Skeletal muscle tissue (tissue), 3 donors: ENCODE measurements at regions not wholly inside any gene's neighbourhood (a gene's known extent, or its start where the extent isn't known, plus 50 kb on each side); places are given as distances from the start of the nearest gene placed in this dataset.

Experiments
- H3K27ac ChIP-seq: one replicate; pipeline ENCODE4 v1.7.0; 2013; ENCODE audit warnings: mild to moderate bottlenecking, low read depth, low read length, inconsistent platforms
- H3K27me3 ChIP-seq, 3 donors: one replicate each; pipeline ENCODE4 v1.7.0; 2013; ENCODE audit warnings: low read length in 3 of 3; ENCODE audit not compliant: control insufficient read depth in 3 of 3, insufficient read depth in 3 of 3
- H3K36me3 ChIP-seq, 3 donors: one replicate each; pipeline ENCODE4 v1.7.0; 2013; ENCODE audit warnings: low read length in 3 of 3; ENCODE audit not compliant: control insufficient read depth in 3 of 3, insufficient read depth in 3 of 3
- H3K4me1 ChIP-seq, 3 donors: one replicate each; pipeline ENCODE4 v1.7.0; 2013; ENCODE audit warnings: low read length in 3 of 3, mild to moderate bottlenecking in 3 of 3; ENCODE audit not compliant: control insufficient read depth in 3 of 3, insufficient read depth in 3 of 3
- H3K4me3 ChIP-seq, 3 donors: one replicate each; pipeline ENCODE4 v1.7.0; 2013; ENCODE audit warnings: low read length in 3 of 3
- H3K9ac ChIP-seq, 3 donors: one replicate each; pipeline ENCODE4 v1.7.0; 2013; ENCODE audit warnings: low read length in 3 of 3, mild to moderate bottlenecking in 3 of 3, moderate library complexity in 2 of 3, low read depth in 1 of 3
- H3K9me3 ChIP-seq, 3 donors: one replicate each; pipeline ENCODE4 v1.7.0; 2013; ENCODE audit warnings: low read length in 3 of 3; ENCODE audit not compliant: control insufficient read depth in 3 of 3
- donor health status: Osteomylitis.

DNA sequence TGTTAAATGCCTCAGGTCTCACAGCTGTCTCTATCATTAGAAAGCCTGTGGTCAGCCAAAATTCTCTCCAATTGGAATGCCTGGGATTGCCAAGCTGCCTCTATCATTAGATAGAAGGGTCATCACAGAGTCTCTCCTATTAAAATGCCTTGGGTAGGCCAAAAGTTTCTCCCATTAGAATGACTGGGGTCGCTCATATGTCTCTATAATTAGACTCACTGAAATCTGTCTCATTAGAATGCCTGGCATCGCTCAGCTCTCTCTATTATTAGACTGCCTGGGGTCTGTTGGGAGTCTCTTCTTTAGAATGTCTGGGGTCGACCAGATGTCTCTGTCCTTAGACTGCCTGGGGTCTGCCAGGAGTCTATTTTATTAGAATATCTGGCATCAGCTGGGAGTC lies 2265.1 kb downstream of the TP53TG3F start:
- Histone ChIP-seq H3K27ac (no peak overlapping the region), H3K27me3 (no peaks in the 10 kb centered on the region), H3K9me3 (peaks cover 0 to 3% (median 0%) of the 10 kb centered on the region in 3 donors), H3K4me1 (peaks cover 0 to 5% (median 0%) of the 10 kb centered on the region in 3 donors), H3K4me3 (no peak overlapping the region), H3K9ac (no peak overlapping the region), H3K36me3 (no peaks in the 10 kb centered on the region)

DNA sequence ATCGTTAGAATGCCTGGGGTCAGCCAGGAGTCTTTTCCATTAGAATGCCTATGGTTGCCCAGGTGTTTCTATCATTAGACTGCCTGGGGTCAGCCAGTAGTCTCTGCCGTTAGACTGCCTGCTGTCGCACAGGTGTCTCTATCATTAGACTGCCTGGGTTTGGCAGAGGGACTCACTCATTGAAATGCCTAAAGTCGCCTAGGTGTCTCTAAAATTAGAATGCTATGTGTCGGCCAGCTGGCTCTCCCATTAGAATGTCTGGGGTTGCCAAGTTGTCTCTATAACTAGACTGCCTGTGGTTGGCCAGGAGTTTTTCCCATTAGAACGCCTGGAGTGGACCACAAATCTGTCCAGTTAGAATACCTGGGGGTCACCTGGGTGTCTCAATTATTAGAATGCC lies 2266.5 kb downstream of the TP53TG3F start:
- Histone ChIP-seq H3K27me3 (no peaks in the 10 kb centered on the region), H3K9ac (no peak overlapping the region), H3K9me3 (peaks cover 0 to 3% (median 0%) of the 10 kb centered on the region in 3 donors), H3K27ac (no peak overlapping the region), H3K36me3 (no peaks in the 10 kb centered on the region), H3K4me3 (no peak overlapping the region), H3K4me1 (peaks cover 0 to 10% (median 3%) of the 10 kb centered on the region in 3 donors)

DNA sequence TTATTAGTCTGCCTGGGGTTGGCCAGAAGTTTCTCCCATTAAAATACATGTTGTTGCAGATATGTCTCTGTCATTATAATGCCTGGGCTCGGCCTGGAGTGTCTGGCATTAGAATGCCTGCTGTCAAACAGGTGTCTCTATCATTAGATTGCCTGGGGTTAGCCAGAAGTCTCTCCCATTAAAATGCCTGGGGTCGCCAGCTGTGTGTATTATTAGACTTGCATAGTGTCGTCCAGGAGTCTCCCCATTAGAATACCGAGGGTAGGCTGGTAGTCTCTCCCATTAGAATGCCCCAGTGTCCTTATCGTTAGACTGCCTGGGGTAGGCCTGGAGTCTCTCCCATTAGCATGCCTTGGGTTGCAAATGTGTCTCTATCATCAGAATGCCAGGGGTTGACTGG lies 2270.8 kb downstream of the TP53TG3F start:
- Histone ChIP-seq H3K4me3 (no peak overlapping the region), H3K4me1 (peaks cover 5 to 26% (median 6%) of the 10 kb centered on the region in 3 donors), H3K27ac (no peak overlapping the region), H3K36me3 (no peaks in the 10 kb centered on the region), H3K27me3 (no peaks in the 10 kb centered on the region), H3K9ac (no peak overlapping the region), H3K9me3 (no peaks in the 10 kb centered on the region)

DNA sequence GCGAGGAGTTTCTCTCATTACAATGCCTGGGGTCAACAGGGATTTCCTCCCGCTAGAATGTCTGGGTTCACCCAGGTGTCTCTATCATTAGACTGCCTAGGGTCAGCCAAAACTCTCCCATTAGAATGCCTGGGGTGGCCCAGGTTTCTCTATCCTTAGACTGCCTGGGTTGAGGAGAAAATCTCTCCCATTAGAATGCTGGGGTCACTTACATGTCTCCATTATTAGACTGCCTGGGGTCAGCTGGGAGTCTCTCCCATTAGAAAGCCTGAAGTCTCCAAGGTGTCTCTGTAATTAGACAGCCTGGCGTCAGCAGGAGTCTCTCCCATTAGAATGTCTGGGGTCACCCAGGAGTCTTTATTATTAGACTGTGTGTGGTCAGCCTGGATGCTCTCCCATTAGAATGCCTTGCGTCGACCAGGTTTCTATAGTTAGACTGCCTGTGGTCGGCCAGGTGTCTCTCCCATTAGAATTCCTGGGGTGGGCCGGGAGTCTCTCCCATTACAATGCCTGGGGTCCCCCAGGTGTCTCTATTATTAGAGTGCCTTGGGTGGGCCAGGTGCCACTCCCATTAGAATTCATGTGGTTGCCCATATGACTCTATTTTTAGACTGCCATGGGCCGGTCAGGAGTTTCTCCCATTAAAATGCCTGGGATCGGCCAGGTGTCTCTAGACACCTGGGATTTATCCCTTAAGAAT lies 2272.1 kb downstream of the TP53TG3F start:
- Histone ChIP-seq H3K36me3 (no peaks in the 10 kb centered on the region), H3K9me3 (no peaks in the 10 kb centered on the region)

DNA sequence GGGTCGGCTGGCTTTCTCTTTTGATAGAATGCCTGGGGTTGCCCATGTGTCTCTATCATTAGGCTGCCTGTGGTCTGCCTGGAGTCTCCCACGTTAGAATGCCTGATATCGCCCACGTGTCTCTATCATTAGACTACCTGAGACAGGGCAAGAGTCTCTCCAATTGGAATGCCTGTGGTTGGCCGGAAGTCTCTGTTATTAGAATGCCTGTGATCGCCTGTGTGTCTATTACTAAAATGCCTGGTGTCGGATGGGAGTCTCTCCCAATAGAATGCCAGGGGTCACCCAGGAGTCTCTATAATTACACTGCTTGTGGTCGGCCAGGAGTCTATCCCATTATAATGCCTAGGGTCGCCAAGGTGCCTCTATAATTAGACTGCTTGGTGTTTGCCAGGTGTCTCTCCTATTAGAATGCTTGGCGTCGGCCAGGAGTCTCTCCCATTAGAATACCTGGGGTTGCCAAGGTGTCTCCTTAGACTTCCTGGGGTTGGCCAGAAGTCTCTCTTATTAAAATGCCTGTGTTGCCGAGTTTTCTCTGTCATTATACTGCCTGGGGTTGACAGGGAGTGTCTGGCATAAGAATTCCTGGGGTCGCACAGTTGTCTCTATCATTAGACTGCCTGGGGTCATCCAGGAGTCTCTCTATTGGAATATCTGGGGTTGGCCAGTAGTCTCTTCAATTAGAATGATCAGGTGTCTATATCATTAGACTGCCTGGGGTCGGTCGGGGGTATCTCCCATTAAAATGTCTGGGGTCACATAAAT lies 2272.8 kb downstream of the TP53TG3F start:
- no peaks in the 10 kb centered on the region for H3K9me3 ChIP-seq
- no peak overlapping the region for H3K4me3 ChIP-seq
- H3K27ac ChIP-seq, result no peak overlapping the region
- no peak overlapping the region for H3K9ac ChIP-seq
- no peaks in the 10 kb centered on the region for H3K27me3 ChIP-seq
- H3K4me1 ChIP-seq, result peaks cover 5 to 21% (median 6%) of the 10 kb centered on the region in 3 donors
- no peaks in the 10 kb centered on the region for H3K36me3 ChIP-seq

More for the DNA sequence above, 2272.1 kb downstream of the TP53TG3F start:
- Histone ChIP-seq H3K4me1 (peaks cover 5 to 22% (median 6%) of the 10 kb centered on the region in 3 donors), H3K27me3 (no peaks in the 10 kb centered on the region), H3K9ac (no peak overlapping the region), H3K27ac (no peak overlapping the region), H3K4me3 (no peak overlapping the region)

DNA sequence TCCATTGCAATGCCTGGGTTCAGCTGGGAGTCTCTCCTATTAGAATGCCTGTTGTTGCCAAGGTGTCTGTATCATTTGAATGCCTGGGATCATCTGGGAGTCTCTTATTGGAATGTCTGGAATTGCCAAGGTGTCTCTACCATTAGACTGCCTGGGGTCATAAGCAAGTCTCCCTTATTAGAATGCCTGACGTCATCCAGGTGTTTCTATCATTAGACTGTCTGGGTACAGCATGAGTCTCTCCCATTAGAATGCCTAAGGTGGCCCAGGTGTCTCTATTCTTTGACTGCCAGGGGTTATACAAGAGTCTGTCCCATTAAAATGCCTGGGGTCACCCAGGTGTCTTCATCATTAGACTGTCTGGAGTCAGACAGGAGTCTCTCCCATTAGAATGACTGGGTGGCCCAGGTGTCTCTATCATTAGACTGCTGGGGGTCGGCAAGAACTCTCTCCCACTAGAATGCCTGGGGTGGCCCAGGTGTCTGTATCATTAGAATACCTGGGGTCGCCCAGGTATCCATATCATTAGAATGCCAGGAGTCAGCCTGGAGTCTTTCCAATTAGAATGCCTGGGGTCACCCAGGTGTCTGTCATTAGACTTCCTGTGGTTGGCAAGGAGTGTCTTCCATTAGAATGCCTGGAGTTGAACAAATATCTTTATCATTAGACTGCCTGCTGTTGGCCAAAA lies 2274.0 kb downstream of the TP53TG3F start:
- H3K4me3 ChIP-seq, result no peak overlapping the region
- H3K9me3 ChIP-seq, result no peaks in the 10 kb centered on the region
- no peaks in the 10 kb centered on the region for H3K27me3 ChIP-seq
- no peak overlapping the region for H3K9ac ChIP-seq
- peaks cover 5 to 21% (median 6%) of the 10 kb centered on the region in 3 donors for H3K4me1 ChIP-seq
- no peak overlapping the region for H3K27ac ChIP-seq
- H3K36me3 ChIP-seq, result no peaks in the 10 kb centered on the region

DNA sequence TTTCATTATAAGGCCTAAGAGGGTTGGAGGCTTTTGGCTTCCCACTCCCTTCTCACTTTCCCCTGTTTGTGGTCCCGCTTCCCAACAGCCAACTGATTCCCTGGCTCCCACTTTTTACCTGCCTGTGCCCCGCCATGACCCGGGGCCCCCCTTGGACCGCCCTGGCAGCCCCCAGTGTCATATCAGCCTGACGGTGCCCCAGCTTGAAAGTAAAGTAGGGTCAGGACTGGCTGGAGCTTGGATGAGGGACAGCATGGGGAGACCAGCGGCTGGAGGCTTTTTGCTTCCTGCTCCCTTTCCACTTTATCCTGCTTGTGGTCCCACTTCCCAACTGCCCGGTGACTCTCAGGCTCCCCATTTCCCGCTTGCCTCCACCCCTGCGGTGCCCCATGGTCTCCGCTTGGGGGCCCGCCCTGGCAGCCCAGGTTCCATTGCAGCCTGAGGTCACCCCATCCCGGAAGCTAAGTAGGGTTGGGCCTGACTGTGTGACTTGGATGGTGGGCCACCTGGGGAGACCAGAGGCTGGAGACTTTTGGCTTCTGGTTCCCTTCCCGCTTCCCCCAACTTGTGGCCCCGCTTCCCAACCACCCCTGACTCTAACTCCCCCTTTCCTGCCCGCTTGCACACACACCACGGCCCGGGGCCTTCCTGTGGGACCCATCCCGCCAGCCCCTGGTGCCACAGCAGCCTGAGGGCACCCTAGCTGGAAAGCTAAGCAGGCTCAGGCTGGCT lies 2274.7 kb downstream of the TP53TG3F start:
- Histone ChIP-seq H3K27ac (no peak overlapping the region), H3K36me3 (no peaks in the 10 kb centered on the region), H3K27me3 (no peaks in the 10 kb centered on the region), H3K4me1 (peaks cover 5 to 21% (median 6%) of the 10 kb centered on the region in 3 donors), H3K9ac (no peak overlapping the region), H3K4me3 (no peak overlapping the region), H3K9me3 (no peaks in the 10 kb centered on the region)

DNA sequence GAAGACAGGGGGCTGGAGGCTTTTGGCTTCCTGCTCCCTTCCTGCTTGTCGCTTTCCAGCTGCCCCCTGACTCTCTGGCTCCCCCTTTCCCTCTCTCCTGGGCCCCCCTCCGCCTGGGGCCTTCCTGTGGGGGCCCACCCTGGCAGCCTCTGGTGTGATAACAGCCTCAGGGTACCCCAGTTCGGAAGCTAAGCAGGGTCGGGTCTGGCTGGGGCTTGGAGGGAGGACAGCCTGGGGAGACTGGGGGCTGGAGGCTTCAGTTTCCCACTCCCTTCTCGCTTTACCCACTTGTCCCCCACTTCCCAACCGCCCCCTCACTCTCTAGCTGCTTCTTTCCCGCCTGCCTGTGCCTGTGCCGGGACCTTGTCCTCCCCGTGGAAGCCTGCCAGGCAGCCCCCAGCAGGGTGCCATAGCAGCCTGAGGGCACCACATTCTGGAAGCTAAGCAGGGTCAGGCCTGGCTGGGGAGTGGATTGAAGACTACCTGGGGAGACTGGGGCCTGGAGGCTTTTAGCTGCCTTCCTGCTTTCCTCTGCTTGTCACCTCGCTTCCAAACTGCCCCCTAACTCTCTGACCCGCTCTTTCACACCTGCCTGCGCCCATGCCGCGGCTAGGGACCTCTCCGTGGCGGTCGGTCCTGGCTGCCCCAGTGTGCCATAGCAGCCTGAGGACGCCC lies 2275.5 kb downstream of the TP53TG3F start:
- H3K4me1 ChIP-seq, result peaks cover 5 to 21% (median 5%) of the 10 kb centered on the region in 3 donors
- H3K9ac ChIP-seq, result no peak overlapping the region
- H3K9me3 ChIP-seq, result no peaks in the 10 kb centered on the region
- H3K27me3 ChIP-seq, result no peaks in the 10 kb centered on the region
- no peak overlapping the region for H3K4me3 ChIP-seq
- no peak overlapping the region for H3K27ac ChIP-seq
- H3K36me3 ChIP-seq, result no peaks in the 10 kb centered on the region
